NCI-H1105 (cell line): ENCODE measurements at regions not wholly inside any gene's neighbourhood (a gene's known extent, or its start where the extent isn't known, plus 50 kb on each side); places are given as distances from the start of the nearest gene placed in this dataset.
"Not testable (repeated sequence)": the region's sequence is repeated elsewhere in the genome, so short reads cannot be mapped to it uniquely, and the experiment has no call there.

Source experiments
- DNase-seq: peaks from one replicate; lab custom pipeline; 2025; lab: John Stamatoyannopoulos, UW

- DNase-seq: not testable (repeated sequence)
Observed at GRCh38 chr5:163280897-163281296, 156.5 kb upstream of the CCNG1 start.

- DNase-seq: no peak
Observed at GRCh38 chr5:163281512-163281911, 155.9 kb upstream of the CCNG1 start.

- DNase-seq: no peak
Observed at GRCh38 chr5:163293836-163294235, 143.6 kb upstream of the CCNG1 start.

- no peak for DNase-seq
Observed at GRCh38 chr5:163303718-163304117, 133.7 kb upstream of the CCNG1 start.

- DNase-seq: no peak
Observed at GRCh38 chr5:163305655-163306054, 131.7 kb upstream of the CCNG1 start.

- DNase-seq: no peak
Observed at GRCh38 chr5:163306421-163306820, 131.0 kb upstream of the CCNG1 start.

GRCh38 chr5:163309914-163310313 is 127.5 kb upstream of the CCNG1 start:
- no peak for DNase-seq

GRCh38 chr5:163310997-163311396 is 126.4 kb upstream of the CCNG1 start:
- no peak for DNase-seq

GRCh38 chr5:163312598-163312997 is 124.8 kb upstream of the CCNG1 start:
- no peak for DNase-seq

- DNase-seq: not testable (repeated sequence)
Observed at GRCh38 chr5:163313049-163313448, 124.3 kb upstream of the CCNG1 start.

GRCh38 chr5:163316374-163316773 is 121.0 kb upstream of the CCNG1 start:
- DNase-seq: not testable (repeated sequence)

GRCh38 chr5:163318707-163319106 is 118.7 kb upstream of the CCNG1 start:
- DNase-seq: no peak

GRCh38 chr5:163321511-163321910 is 115.9 kb upstream of the CCNG1 start:
- no peak for DNase-seq

- no peak for DNase-seq
Observed at GRCh38 chr5:163330723-163331668, 106.4 kb upstream of the CCNG1 start.

GRCh38 chr5:163336074-163336473 is 101.3 kb upstream of the CCNG1 start:
- not testable (repeated sequence) for DNase-seq

GRCh38 chr5:163339148-163339547 is 98.2 kb upstream of the CCNG1 start:
- DNase-seq: no peak

GRCh38 chr5:163340378-163340777 is 97.0 kb upstream of the CCNG1 start:
- not testable (repeated sequence) for DNase-seq

GRCh38 chr5:163342306-163342705 is 95.1 kb upstream of the CCNG1 start:
- DNase-seq: no peak

GRCh38 chr5:163345216-163345615 is 92.2 kb upstream of the CCNG1 start:
- DNase-seq: no peak

- DNase-seq: peak; percentile 11
Observed at GRCh38 chr5:163347671-163348070, 89.7 kb upstream of the CCNG1 start.

- DNase-seq: no peak
Observed at GRCh38 chr5:163350083-163350482, 87.3 kb upstream of the CCNG1 start.

GRCh38 chr5:163352531-163352930 is 84.9 kb upstream of the CCNG1 start:
- no peak for DNase-seq

GRCh38 chr5:163355811-163356210 is 81.6 kb upstream of the CCNG1 start:
- DNase-seq: not testable (repeated sequence)

GRCh38 chr5:163357636-163358035 is 79.8 kb upstream of the CCNG1 start:
- no peak for DNase-seq
